Effector CD8-positive, alpha-beta T cell (primary cell): ENCODE measurements at regions not wholly inside any gene's neighbourhood (a gene's known extent, or its start where the extent isn't known, plus 50 kb on each side); places are given as distances from the start of the nearest gene placed in this dataset.

ENCODE experiments used
- DNase-seq: peaks from one replicate; lab custom pipeline; 2025; lab: John Stamatoyannopoulos, UW

- DNase-seq = no peak
These were observed 1026.9 kb upstream of the C9orf72 start for GRCh38 chr9:28600226-28600625.

- DNase-seq = no peak
These were observed 1034.6 kb upstream of the C9orf72 start for GRCh38 chr9:28607843-28608242.

DNA sequence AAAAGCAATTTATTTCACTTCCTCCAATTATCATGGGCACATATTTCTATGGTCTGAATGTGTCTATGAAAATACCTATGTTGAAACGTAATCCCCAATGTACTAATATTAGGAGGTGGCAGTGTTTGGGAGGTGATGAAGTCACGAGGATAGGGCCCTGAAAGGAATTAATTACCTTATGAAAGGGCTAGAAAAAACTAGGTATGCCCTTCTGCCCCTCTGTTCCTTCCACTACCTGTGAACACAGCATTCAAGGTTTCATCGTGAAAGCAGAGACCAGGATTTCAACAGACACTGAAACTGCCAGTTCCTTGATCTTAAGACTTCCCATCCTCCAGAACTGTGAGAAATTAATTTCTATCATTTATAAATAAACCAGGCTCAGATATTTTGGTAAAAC, 1037.1 kb upstream of the C9orf72 start:
- DNase-seq = no peak

DNA sequence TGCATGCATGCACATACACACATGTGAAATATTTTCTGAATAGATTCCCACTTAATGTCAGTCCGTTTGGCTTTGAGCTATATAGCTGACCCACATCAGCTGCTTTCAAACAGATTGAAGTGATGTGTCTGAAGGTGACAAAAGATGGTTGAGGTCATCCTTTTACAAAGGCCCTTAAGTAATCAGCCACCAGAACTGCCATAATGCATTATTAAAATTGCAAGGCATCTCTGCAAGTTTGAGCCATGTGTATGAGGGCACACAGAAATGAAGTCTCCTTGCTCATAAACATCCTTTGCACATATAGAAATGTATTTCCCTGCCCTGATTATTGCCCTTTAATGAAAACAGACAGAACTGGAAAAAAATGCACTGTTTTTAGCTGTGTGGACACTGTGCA, 1043.0 kb upstream of the C9orf72 start:
- no peak for DNase-seq

DNA sequence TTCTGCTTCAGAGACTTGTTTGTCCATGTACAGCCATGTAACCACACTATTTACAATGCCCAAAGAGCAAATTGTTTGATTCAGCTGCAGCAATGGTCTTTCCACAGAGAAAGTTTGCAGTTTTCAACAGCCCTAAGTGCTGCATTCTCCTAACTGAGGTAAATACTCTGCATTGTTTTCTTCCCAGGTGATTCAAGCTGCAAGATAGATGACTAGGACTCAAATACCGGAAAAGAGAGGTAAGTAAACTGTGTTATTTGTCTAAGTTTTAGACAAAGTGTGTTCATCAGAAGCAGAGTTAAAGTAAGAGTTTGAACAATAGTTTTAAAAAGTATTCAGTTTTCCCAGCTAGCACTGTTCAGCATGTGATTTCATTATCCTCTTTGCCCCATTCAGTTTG, 1046.7 kb upstream of the C9orf72 start:
- DNase-seq = no peak

DNA sequence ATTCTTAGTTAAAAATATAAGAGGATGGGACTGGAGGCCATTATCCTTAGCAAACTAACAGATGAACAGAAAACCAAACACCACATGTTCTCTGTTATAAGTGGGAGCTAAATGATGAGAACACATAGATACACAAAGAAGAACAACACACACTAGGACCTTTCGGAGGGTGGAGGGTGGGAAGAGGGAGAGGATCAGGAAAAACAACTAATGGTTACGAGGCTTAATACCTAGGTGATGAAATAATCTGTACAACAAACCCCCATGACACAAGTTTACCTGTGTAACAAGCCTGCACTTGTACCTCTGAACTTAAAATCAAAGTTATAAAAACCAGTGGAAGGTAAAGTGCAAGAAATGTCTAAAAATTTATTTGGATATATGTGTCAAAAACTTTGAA, 1047.4 kb upstream of the C9orf72 start:
- no peak for DNase-seq

- no peak for DNase-seq
These were observed 1051.5 kb upstream of the C9orf72 start for GRCh38 chr9:28624771-28625170.

DNA sequence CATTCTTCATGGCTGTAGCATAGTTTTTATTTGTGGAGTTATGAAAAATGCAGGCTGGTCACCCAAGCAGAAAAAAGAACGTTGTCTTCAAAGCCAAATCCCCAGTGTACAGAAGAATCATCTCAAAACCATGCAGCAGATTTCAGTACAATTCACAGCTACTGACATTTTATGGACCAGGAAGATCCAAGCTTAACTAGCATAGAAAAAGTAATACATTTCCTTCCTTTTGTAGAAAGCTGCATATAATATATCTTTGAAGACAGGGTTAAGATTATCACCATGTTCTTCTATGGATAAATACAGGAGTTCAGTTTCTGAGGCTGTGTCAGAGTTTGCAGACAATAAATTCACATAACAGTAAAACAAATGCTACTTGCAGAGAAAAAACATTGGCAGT, 1054.8 kb upstream of the C9orf72 start:
- no peak for DNase-seq

DNA sequence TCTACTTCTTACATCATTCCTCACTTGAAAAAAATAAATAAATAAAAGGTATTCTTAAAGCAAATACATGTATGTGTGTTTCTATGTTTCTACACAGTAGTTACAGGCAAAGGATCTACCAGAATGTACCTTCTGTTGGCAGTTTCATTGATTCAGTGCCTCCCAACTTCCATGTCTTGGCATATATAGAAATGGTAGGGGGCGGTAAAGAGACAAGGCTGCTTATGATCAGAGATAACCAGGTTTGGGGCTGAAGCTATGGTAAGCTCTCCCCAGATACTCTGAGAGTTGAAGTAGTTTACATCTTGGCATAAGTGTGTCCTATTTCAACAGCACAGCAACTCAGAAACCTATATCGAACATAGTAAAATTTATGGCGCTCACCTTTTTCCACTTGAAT, 1075.4 kb upstream of the C9orf72 start:
- no peak for DNase-seq

GRCh38 chr9:28650327-28650726, 1077.0 kb upstream of the C9orf72 start:
- no peak for DNase-seq

- no peak for DNase-seq
These were observed 1077.9 kb upstream of the C9orf72 start for GRCh38 chr9:28651050-28651722.

DNA sequence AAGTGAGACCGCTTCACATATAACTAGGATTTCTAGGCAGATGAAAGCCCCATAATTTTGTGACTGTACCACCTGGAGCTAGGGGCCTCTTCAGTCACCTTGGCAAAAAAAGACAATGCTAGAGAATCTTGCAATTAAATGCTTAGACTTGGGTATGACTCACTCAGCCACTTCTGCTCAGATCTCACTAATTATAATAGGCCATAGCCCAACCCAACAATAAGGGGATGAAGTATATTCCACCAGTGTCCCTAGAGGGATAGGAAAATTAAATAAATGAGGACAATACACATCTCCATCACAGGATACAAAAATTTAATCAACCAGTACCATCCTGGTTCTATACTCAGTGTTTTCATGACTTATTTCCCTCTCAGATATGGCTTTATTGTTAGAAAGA, 1079.9 kb upstream of the C9orf72 start:
- no peak for DNase-seq

- no peak for DNase-seq
These were observed 1083.4 kb upstream of the C9orf72 start for GRCh38 chr9:28656727-28657126.

DNA sequence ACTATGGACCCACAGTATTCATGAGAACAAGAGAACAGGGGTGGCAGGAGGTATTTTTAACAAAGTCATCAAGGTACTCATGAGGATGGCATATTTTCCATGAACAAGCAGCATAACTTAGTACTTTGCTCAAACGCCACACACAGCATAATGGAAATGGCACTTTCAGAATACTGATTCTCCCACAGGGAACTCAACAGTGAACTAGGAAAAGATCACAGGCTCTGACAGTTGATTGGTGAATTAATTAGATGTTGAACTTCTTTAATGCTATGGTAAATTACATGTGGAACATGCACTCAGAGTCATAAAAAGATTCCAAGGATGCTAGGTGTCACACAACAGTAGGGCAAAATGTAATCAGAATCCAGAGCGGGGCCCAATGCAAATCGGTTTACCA, 1088.6 kb upstream of the C9orf72 start:
- DNase-seq = no peak

DNA sequence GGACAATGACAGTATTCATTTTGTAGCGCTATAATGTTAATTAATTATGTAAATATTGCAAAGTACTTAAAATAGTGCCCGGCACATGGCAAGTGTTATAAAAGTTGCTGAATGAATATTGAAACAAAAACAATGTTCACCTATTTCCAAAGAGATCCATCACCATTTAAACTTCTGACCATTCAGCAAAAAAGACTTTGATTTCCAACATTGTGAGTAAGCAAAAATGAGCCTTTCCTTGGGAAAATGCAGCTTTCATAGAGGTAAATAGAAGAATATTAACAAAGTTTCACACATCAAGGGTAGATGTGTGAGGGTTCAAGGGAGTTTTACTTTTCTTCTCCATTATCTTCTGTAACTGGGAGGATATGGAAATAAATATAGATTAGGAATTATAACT, 1089.4 kb upstream of the C9orf72 start:
- DNase-seq = no peak

DNA sequence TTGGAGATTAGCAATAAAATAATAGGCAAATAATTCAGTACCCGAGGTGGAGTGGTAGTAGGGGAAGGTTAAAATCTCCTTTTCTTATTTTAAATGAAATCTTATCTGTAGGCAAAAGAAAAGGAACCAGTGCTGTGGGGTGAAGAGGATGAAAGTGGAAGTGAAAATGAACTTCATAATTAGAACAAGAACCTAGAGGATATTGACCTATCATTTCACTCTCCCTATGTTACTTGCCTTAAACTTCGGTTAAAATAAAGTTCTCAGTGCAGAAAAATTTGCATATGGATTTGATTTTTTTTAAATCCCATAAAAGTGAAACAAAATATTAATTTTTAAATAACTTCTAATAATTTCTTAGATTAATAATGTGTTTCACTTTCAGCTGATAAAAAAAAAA, 1094.9 kb upstream of the C9orf72 start:
- no peak for DNase-seq

GRCh38 chr9:28671000-28671399, 1097.7 kb upstream of the C9orf72 start:
- DNase-seq = no peak

DNA sequence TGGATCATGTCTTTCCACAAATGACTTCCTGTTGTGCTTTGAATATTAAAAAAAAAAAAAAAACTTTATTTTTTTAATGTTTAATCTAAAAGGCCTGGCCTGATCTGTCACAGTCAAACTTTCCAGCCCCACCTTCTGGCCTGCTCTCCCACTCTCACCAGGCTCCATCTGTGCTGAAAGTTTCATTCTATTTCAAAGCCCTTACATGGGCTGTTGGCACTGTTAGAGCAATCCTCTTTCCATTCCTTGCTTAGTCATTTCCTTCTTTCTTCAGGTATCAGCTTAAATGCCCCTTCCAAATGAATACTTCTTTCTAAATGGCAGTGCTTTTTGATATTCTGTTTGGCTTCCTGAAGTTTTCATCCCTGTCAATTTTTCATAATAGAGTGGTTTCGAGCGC, 1104.8 kb upstream of the C9orf72 start:
- DNase-seq = no peak

DNA sequence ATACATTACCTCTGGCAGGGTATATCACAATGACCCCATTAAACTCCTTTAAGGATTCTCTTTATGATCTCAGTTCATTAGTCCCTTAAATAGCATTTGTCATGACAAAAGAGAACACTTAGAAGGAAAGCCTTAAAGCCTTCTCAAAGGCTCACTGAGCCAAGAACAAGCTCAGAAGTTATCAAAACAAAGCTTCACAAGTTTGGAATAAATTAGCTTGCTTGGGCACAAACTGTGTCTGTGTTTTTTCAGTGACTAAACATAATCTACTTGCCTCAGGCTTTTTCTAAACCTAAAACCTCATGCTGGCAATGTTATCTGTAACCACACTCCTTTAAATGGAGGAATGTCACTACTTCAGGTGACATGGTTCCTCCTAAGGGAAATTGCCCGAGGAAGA, 1114.9 kb upstream of the C9orf72 start:
- DNase-seq = no peak

DNA sequence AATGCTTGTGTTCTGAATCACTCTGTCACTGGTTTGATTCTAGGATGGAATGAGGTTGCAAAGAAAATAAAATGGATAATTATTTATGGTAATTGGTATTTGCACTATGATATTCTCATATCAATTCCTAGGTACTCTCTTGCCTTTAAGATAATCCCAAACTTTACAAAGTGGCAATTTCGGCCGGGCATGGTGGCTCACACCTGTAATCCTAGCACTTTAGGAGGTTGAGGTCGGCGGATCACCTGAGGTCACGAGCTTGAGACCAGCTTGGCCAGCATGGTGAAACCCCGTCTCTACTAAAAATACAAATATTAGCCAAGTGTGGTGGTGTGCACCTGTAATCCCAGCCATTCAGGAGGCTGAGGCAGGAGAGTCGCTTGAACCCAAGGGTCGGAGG, 1118.7 kb upstream of the C9orf72 start:
- no peak for DNase-seq

GRCh38 chr9:28696960-28697359, 1123.7 kb upstream of the C9orf72 start:
- no peak for DNase-seq

- DNase-seq = no peak
These were observed 1126.4 kb upstream of the C9orf72 start for GRCh38 chr9:28699632-28700031.

GRCh38 chr9:28707616-28708015, 1134.3 kb upstream of the C9orf72 start:
- DNase-seq = no peak

DNA sequence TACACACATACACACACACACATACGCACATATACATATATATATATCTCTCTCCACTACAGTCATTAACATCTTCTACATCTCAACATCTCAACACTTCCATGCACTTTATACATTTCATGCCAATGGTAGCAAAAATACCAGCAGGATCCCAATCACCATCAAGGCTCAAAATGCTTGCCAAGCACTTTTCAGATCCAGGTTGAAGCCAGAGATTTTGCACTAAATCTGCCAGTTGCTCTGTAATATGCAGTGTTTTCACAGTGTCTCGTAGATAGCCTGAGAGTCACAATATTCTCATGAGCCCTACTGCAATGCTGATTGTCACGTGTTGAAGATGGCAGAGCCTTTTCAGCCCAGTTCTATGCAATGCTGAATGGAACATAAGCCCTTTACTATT, 1140.9 kb upstream of the C9orf72 start:
- no peak for DNase-seq

DNA sequence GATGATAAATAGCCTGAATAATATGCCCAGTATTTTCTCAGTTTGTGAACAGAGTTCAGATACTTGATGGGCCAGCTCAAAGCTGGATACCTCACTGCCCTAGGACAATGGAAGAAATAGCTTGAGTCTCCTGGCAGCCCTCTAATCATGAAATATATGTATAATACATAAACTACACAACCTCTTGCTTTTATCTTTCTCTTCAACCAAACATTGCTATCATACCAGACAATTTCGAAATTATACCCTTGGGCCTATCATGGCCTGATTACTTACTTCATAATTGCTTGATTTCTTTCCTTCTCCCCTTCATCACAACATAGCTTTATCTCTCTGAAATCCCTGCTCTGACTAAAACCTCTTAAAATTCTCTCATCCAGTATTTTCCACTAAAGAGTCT, 1144.9 kb upstream of the C9orf72 start:
- no peak for DNase-seq
